Activated CD8-positive, alpha-beta memory T cell treated with anti-CD3 and anti-CD28 coated beads for 36 hours (primary cell): ENCODE measurements at regions not wholly inside any gene's neighbourhood (a gene's known extent, or its start where the extent isn't known, plus 50 kb on each side); places are given as distances from the start of the nearest gene placed in this dataset.

Experiments
- CTCF ChIA-PET: fragments of 350-600 bp; sonication (Branson Sonifier 250); formaldehyde crosslinking; loops from one replicate; lab custom pipeline; 2021; ENCODE audit warnings: antibody characterized with exemption; lab: Charles Lee
- POLR2A ChIA-PET: fragments of 350-600 bp; sonication (Branson Sonifier 250); formaldehyde crosslinking; loops from one replicate; lab custom pipeline; 2021; ENCODE audit warnings: antibody characterized with exemption; lab: Charles Lee

- ChIA-PET CTCF (no interaction called here), POLR2A (no interaction called here)
These were observed 1015.4 kb downstream of the AMY1C start for GRCh38 chr1:104765085-104765484.

- ChIA-PET CTCF (no interaction called here), POLR2A (no interaction called here)
These were observed 1018.8 kb downstream of the AMY1C start for GRCh38 chr1:104768466-104768865.

- CTCF ChIA-PET: interaction anchor here (0.6 to 1.0 kb wide), 2 partner anchors 7 to 679 kb away, joined by 3 read pairs; no protein-coding TSS in a partner anchor
These were observed 1030.9 kb downstream of the AMY1C start for GRCh38 chr1:104780470-104781078.

GRCh38 chr1:104785575-104786187 is 1036.0 kb downstream of the AMY1C start:
- ChIA-PET CTCF (no interaction called here), POLR2A (no interaction called here)

More at GRCh38 chr1:104780470-104781078, 1030.9 kb downstream of the AMY1C start:
- POLR2A ChIA-PET: no interaction called here

- POLR2A ChIA-PET: no interaction called here
- CTCF ChIA-PET: interaction anchor here (0.6 kb wide), 1 partner anchor 8 kb away, joined by 3 read pairs; no protein-coding TSS in a partner anchor
These were observed 1038.3 kb downstream of the AMY1C start for GRCh38 chr1:104787866-104788510.

GRCh38 chr1:104791030-104791429 is 1041.3 kb downstream of the AMY1C start:
- ChIA-PET CTCF (no interaction called here), POLR2A (no interaction called here)

GRCh38 chr1:104794035-104794434 is 1044.3 kb downstream of the AMY1C start:
- ChIA-PET CTCF (no interaction called here), POLR2A (no interaction called here)

- CTCF ChIA-PET: no interaction called here
- POLR2A ChIA-PET: no interaction called here
These were observed 1046.2 kb downstream of the AMY1C start for GRCh38 chr1:104795931-104796330.

GRCh38 chr1:104797982-104798381 is 1048.3 kb downstream of the AMY1C start:
- CTCF ChIA-PET: no interaction called here
- POLR2A ChIA-PET: no interaction called here

- ChIA-PET POLR2A (no interaction called here), CTCF (no interaction called here)
These were observed 1051.6 kb downstream of the AMY1C start for GRCh38 chr1:104801344-104801743.

- ChIA-PET POLR2A (no interaction called here), CTCF (no interaction called here)
These were observed 1054.4 kb downstream of the AMY1C start for GRCh38 chr1:104804147-104804546.

GRCh38 chr1:104807590-104807989 is 1057.9 kb downstream of the AMY1C start:
- ChIA-PET POLR2A (no interaction called here), CTCF (no interaction called here)

- ChIA-PET POLR2A (no interaction called here), CTCF (no interaction called here)
These were observed 1075.7 kb downstream of the AMY1C start for GRCh38 chr1:104825401-104825800.

GRCh38 chr1:104830534-104830933 is 1080.8 kb downstream of the AMY1C start:
- POLR2A ChIA-PET: no interaction called here
- CTCF ChIA-PET: no interaction called here

- ChIA-PET CTCF (no interaction called here), POLR2A (no interaction called here)
These were observed 1102.5 kb downstream of the AMY1C start for GRCh38 chr1:104852151-104852550.

GRCh38 chr1:104853276-104853675 is 1103.6 kb downstream of the AMY1C start:
- ChIA-PET POLR2A (no interaction called here), CTCF (no interaction called here)

GRCh38 chr1:104854529-104854928 is 1104.8 kb downstream of the AMY1C start:
- POLR2A ChIA-PET: no interaction called here
- CTCF ChIA-PET: no interaction called here

GRCh38 chr1:104855550-104855949 is 1105.9 kb downstream of the AMY1C start:
- POLR2A ChIA-PET: no interaction called here
- CTCF ChIA-PET: no interaction called here

GRCh38 chr1:104856091-104856490 is 1106.4 kb downstream of the AMY1C start:
- CTCF ChIA-PET: no interaction called here
- POLR2A ChIA-PET: no interaction called here

- ChIA-PET POLR2A (no interaction called here), CTCF (no interaction called here)
These were observed 1106.8 kb downstream of the AMY1C start for GRCh38 chr1:104856518-104856917.

GRCh38 chr1:104868794-104869193 is 1119.1 kb downstream of the AMY1C start:
- CTCF ChIA-PET: no interaction called here
- POLR2A ChIA-PET: no interaction called here
